ENCODE measurements at regions not wholly inside any gene's neighbourhood (a gene's known extent, or its start where the extent isn't known, plus 50 kb on each side); places are given as distances from the start of the nearest gene placed in this dataset.
"Not testable (repeated sequence)": the region's sequence is repeated elsewhere in the genome, so short reads cannot be mapped to it uniquely, and the experiment has no call there.

DNA sequence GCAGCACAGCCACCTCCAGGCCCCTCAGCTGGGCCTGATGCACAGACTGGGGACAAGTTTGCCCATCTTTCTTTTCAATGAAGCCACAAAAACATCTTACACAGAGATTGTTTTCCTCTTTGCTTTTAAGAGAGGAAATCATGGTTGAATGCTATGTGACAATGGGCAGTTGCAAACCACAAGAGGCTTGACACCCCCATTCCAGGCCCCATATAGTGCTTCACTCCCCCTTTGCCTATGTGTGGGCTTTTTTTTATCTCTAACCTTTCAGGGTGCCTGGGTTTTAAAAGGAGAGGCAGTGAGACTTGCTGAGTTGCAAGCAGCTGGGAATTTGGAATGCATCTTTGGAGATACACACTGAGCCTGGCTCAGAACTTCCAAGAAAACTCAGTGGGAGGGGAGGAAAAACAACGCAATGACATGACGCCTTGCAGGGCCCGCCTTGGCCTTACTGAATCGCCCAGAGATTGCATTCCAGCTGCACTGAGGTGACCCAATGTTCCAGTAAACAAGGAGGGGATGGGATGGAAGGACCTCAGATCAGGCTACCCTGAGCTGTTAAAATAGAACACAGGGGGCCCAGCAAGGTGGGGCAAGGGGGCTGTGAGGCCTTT lies 145.2 kb upstream of the ZNF648 start:
- TF ChIP-seq, protein P1, sequence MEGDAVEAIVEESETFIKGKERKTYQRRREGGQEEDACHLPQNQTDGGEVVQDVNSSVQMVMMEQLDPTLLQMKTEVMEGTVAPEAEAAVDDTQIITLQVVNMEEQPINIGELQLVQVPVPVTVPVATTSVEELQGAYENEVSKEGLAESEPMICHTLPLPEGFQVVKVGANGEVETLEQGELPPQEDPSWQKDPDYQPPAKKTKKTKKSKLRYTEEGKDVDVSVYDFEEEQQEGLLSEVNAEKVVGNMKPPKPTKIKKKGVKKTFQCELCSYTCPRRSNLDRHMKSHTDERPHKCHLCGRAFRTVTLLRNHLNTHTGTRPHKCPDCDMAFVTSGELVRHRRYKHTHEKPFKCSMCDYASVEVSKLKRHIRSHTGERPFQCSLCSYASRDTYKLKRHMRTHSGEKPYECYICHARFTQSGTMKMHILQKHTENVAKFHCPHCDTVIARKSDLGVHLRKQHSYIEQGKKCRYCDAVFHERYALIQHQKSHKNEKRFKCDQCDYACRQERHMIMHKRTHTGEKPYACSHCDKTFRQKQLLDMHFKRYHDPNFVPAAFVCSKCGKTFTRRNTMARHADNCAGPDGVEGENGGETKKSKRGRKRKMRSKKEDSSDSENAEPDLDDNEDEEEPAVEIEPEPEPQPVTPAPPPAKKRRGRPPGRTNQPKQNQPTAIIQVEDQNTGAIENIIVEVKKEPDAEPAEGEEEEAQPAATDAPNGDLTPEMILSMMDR (IDR thresholded peaks at IDR 0.05), result no peak
- peak; percentile 94 for TF ChIP-seq POLR2AphosphoS5 (IDR thresholded peaks at IDR 0.05)
- peak; percentile 23 for TF ChIP-seq EP300 (IDR thresholded peaks at IDR 0.05)
- 18 to 20% methylated on average over 1 to 2 of the region's 4 CpGs for WGBS, 2 donors (ENCODE audit: low coverage in 1 of 2)
- Histone ChIP-seq H3K4me3 (no peak overlapping the region), H3K27ac (peak overlapping the region; percentile 36 to 81 (median 76)), H3K27me3 (no peaks in the 10 kb centered on the region), H3K36me3 (no peaks in the 10 kb centered on the region), H3K4me1 (peaks cover 0 to 37% (median 0%) of the 10 kb centered on the region in 3 donors), H3K9me3 (no peaks in the 10 kb centered on the region)
- peak; percentile 88 for ATAC-seq

DNA sequence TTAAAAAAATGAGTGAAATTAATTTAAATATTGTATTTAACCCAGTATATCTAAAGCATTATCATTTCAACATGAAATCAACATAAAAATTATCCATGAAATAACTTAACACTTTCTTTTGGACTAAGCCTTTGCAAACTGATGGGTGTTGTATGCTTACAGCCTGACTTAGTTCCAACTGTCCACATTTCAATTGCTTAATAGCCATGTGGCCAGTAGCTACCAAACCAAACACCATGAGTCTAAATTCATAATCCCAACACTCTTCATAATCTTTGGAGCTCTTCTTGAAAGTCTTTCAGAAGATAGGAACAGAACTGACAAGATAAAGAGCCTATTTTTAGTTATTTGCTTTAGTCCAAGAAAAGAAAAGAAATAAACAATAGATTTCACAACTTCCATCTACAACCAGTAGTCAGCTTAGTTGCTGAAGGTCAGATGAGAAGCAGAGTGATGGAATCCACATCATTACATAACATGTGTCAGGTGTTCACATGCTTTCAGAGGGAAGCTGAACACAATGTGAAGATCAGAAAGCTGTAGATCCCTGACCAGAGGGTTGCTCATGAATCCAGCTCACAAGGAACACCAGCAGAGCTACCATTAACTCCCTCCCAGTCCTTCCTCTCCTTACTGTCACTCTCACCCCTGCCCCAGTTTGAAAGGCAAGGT lies 144.0 kb upstream of the ZNF648 start:
- ATAC-seq, result peak; percentile 67
- H3K27me3 ChIP-seq, result no peaks in the 10 kb centered on the region
- H3K27ac ChIP-seq, result peak overlapping the region; percentile 36 to 81 (median 76)
- TF ChIP-seq, protein P1 (IDR thresholded peaks at IDR 0.05), result no peak
- no peak for TF ChIP-seq EP300 (IDR thresholded peaks at IDR 0.05)
- peak in 1 of 2 donors; percentile 14 for TF ChIP-seq POLR2A (IDR thresholded peaks at IDR 0.05)
- peak; percentile 54 for TF ChIP-seq POLR2AphosphoS5 (IDR thresholded peaks at IDR 0.05)
- no peak overlapping the region for H3K4me3 ChIP-seq
- H3K4me1 ChIP-seq, result peaks cover 0 to 44% (median 3%) of the 10 kb centered on the region in 3 donors
- H3K36me3 ChIP-seq, result no peaks in the 10 kb centered on the region
- no peaks in the 10 kb centered on the region for H3K9me3 ChIP-seq

DNA sequence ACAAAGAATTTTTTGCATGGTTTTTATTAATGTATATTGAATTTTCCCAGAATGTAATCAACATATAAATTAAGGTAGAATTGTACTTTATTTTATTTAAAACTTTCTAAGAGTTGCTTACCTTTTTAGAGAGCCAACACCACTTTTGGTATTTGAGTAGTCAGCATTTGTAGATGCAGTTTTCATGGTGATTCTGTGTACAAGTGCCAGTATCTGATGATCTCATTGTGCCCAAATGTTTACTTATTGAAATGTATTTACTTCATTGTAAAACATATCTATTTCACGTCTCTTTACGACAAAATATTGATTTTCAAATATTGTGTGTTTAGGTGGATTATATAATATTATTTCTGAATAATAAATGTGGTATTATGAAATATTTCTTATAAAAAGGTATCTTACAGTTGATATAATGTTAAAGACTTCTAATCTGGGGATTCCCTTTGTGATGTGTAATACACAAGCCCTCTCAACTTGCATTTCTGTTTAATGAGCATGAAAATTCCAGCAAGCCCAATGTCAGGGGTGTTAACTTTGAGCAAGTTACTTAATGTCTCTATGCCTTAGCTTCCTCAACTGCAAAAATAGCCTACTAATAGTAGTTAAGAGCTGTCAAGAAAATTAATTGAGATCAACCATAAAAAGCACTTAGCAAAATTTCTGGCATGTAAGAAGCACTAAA lies 141.8 kb upstream of the ZNF648 start:
- Histone ChIP-seq H3K4me1 (peaks cover 0 to 58% (median 6%) of the 10 kb centered on the region in 3 donors), H3K4me3 (no peak overlapping the region), H3K27me3 (no peaks in the 10 kb centered on the region), H3K9me3 (no peaks in the 10 kb centered on the region), H3K27ac (peak overlapping the region in 1 of 4 donors; percentile 25), H3K36me3 (no peaks in the 10 kb centered on the region)
- no peak for ATAC-seq
- TF ChIP-seq POLR2AphosphoS5 (IDR thresholded peaks at IDR 0.05), result no peak
- no peak for TF ChIP-seq POLR2A (IDR thresholded peaks at IDR 0.05)
- no peak for TF ChIP-seq EP300 (IDR thresholded peaks at IDR 0.05)
- TF ChIP-seq, protein P1 (IDR thresholded peaks at IDR 0.05), result no peak
- WGBS, 2 donors (ENCODE audit: low coverage in 1 of 2), result 92 to 93% methylated on average over 2 of the region's 2 CpGs

DNA sequence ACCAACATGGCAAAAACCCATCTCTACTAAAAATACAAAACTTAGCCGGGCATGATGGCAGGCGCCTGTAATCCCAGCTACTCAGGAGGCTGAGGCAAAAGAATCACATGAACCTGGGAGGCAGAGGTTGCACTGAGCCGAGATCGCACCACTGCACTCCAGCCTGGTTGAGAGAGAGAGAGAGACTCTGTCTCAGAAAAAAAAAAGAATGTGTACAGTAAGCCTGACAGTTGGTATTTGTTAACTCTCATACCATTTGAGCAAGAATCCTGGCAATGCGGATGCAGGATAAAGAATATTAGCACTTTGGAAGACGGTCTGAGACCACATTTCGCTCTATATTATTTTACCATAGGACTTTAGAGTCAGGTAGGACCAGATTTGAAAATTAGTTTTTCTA lies 140.0 kb upstream of the ZNF648 start:
- H3K4me1 ChIP-seq, result peaks cover 12 to 62% (median 14%) of the 10 kb centered on the region in 3 donors
- WGBS, 2 donors (ENCODE audit: low coverage in 1 of 2), result 33 to 58% methylated on average over 2 to 6 of the region's 7 CpGs
- peak; percentile 29 for TF ChIP-seq POLR2AphosphoS5 (IDR thresholded peaks at IDR 0.05)
- not testable (repeated sequence) for ATAC-seq, H3K9me3 ChIP-seq, H3K4me3 ChIP-seq, H3K36me3 ChIP-seq, H3K27me3 ChIP-seq
- H3K27ac ChIP-seq, result peak overlapping the region in 3 of 4 donors; percentile 28 to 64 (median 38)

DNA sequence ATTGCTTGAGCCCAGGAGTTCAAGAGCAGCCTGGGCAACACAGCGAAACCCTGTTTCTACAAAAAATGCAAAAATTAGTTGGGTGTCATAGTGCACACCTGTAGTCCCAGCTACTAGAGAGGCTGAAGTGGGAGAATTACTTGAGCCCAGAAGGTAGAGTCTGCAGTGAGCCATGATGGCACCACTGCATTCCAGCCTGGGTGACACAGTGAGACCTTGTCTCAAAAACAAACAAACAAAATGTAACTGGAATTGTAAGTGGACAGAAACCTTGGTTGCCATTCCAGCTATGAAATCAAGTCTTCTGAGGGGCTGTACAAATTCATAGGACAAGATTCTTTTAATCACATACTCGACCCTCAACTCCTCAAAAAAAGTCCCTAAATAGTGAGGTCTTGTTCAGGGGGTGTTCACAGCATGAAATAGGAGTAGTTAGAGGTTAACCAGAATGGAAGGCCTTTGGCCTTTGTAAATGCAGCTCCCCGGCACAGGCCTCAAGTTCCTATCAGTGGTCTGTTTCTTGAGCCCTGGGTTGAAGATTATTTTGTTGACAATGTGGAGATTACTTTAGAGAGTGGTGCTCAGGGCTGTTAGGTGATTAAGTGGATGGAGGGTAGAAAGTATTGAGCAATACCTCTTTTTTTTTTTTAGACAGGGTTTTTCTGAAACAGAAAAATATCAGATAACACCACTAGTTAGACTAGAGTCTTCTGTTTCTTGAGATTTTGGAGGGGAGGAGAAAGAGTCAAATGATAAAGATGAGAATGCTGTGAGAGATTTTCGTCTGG lies 138.7 kb upstream of the ZNF648 start:
- H3K9me3 ChIP-seq, result no peaks in the 10 kb centered on the region
- H3K36me3 ChIP-seq, result no peaks in the 10 kb centered on the region
- no peak for ATAC-seq
- TF ChIP-seq EP300 (IDR thresholded peaks at IDR 0.05), result no peak
- TF ChIP-seq POLR2A (IDR thresholded peaks at IDR 0.05), result no peak
- TF ChIP-seq POLR2AphosphoS5 (IDR thresholded peaks at IDR 0.05), result no peak
- TF ChIP-seq, protein P1 (IDR thresholded peaks at IDR 0.05), result no peak
- peaks cover 13 to 51% (median 14%) of the 10 kb centered on the region in 3 donors for H3K4me1 ChIP-seq
- WGBS, 2 donors (ENCODE audit: low coverage in 1 of 2), result 83 to 88% methylated on average over 3 to 4 of the region's 4 CpGs
- no peak overlapping the region for H3K4me3 ChIP-seq
- H3K27me3 ChIP-seq, result no peaks in the 10 kb centered on the region
- no peak overlapping the region for H3K27ac ChIP-seq
